Stimulated activated CD4-positive, alpha-beta T cell treated with anti-CD3 and anti-CD28 coated beads, Interleukin-1b, Interleukin-23, amount 100 ng/mL, for 4 hours (primary cell): ENCODE measurements at regions not wholly inside any gene's neighbourhood (a gene's known extent, or its start where the extent isn't known, plus 50 kb on each side); places are given as distances from the start of the nearest gene placed in this dataset.

ENCODE experiments used
- DNase-seq, 2 donors: peaks; one replicate each; pipeline ENCODE4 v3.0.0-alpha.2; 2020; ENCODE audit warnings: low read depth in 2 of 2

- no peak for DNase-seq
These were observed 109.4 kb downstream of the RCN1 start for GRCh38 chr11:32200136-32200847.

GRCh38 chr11:32204751-32205150 lies 113.9 kb downstream of the RCN1 start:
- DNase-seq, result no peak

- DNase-seq, result no peak
These were observed 119.7 kb downstream of the RCN1 start for GRCh38 chr11:32210556-32210955.

- DNase-seq, result no peak
These were observed 122.3 kb downstream of the RCN1 start for GRCh38 chr11:32213223-32213622.

- no peak for DNase-seq
These were observed 124.3 kb downstream of the RCN1 start for GRCh38 chr11:32215157-32215556.

GRCh38 chr11:32216749-32217148 lies 125.9 kb downstream of the RCN1 start:
- no peak for DNase-seq

GRCh38 chr11:32219320-32219719 lies 128.4 kb downstream of the RCN1 start:
- DNase-seq, result no peak

GRCh38 chr11:32221476-32222032 lies 130.7 kb downstream of the RCN1 start:
- no peak for DNase-seq

- DNase-seq, result no peak
These were observed 133.7 kb downstream of the RCN1 start for GRCh38 chr11:32224580-32224979.

- DNase-seq, result no peak
These were observed 134.9 kb downstream of the RCN1 start for GRCh38 chr11:32225571-32226285.

- no peak for DNase-seq
These were observed 135.6 kb downstream of the RCN1 start for GRCh38 chr11:32226480-32226879.

- no peak for DNase-seq
These were observed 138.8 kb downstream of the RCN1 start for GRCh38 chr11:32229576-32230240.

- DNase-seq, result no peak
These were observed 141.1 kb downstream of the RCN1 start for GRCh38 chr11:32231909-32232493.

- DNase-seq, result no peak
These were observed 141.6 kb downstream of the RCN1 start for GRCh38 chr11:32232516-32232915.

- DNase-seq, result no peak
These were observed 142.4 kb downstream of the RCN1 start for GRCh38 chr11:32233276-32233675.

- no peak for DNase-seq
These were observed 143.1 kb downstream of the RCN1 start for GRCh38 chr11:32233928-32234327.

GRCh38 chr11:32244453-32244852 lies 153.6 kb downstream of the RCN1 start:
- no peak for DNase-seq

- no peak for DNase-seq
These were observed 162.8 kb downstream of the RCN1 start for GRCh38 chr11:32253706-32254105.

GRCh38 chr11:32255841-32256240 lies 165.0 kb downstream of the RCN1 start:
- DNase-seq, result no peak

- DNase-seq, result no peak
These were observed 165.6 kb downstream of the RCN1 start for GRCh38 chr11:32256466-32256865.

- no peak for DNase-seq
These were observed 168.8 kb downstream of the RCN1 start for GRCh38 chr11:32259641-32260081.

- DNase-seq, result no peak
These were observed 171.5 kb downstream of the RCN1 start for GRCh38 chr11:32262367-32262766.
